ENCODE measurements at regions not wholly inside any gene's neighbourhood (a gene's known extent, or its start where the extent isn't known, plus 50 kb on each side); places are given as distances from the start of the nearest gene placed in this dataset.

DNA sequence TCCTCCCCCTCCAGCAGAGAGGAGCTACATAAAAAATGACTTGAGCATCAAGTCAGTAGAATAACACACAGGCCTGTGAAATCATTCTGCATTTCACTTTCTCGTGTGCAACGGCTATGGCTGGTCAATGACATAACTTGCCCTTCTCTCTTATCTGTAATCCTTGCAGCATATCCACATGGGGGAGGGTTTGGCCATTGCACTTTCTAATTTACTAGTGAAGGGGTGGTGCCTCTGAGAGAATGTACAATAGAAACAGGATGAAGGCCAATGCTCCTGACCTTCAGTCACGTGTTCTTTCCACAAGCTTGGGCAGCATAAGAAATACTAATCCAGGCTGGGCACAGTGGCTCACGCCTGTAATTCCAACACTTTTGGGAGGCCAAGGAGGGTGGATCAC, 641.0 kb upstream of the ARGLU1 start:
- TF ChIP-seq, protein P1, sequence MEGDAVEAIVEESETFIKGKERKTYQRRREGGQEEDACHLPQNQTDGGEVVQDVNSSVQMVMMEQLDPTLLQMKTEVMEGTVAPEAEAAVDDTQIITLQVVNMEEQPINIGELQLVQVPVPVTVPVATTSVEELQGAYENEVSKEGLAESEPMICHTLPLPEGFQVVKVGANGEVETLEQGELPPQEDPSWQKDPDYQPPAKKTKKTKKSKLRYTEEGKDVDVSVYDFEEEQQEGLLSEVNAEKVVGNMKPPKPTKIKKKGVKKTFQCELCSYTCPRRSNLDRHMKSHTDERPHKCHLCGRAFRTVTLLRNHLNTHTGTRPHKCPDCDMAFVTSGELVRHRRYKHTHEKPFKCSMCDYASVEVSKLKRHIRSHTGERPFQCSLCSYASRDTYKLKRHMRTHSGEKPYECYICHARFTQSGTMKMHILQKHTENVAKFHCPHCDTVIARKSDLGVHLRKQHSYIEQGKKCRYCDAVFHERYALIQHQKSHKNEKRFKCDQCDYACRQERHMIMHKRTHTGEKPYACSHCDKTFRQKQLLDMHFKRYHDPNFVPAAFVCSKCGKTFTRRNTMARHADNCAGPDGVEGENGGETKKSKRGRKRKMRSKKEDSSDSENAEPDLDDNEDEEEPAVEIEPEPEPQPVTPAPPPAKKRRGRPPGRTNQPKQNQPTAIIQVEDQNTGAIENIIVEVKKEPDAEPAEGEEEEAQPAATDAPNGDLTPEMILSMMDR (IDR thresholded peaks at IDR 0.05; ENCODE audit: poor library complexity, severe bottlenecking), result no peak
- TF ChIP-seq EP300 (conservative IDR thresholded peaks at IDR 0.05; ENCODE audit: poor library complexity, severe bottlenecking) (no peak), EZH2 (IDR thresholded peaks at IDR 0.05; ENCODE audit: borderline replicate concordance, insufficient read depth, low read length, poor library complexity, severe bottlenecking) (no peak), RAD21 (conservative IDR thresholded peaks at IDR 0.05) (no peak), POLR2AphosphoS5 (IDR thresholded peaks at IDR 0.05) (no peak), TAF1 (IDR thresholded peaks at IDR 0.05; ENCODE audit: low read depth) (no peak), MXI1 (conservative IDR thresholded peaks at IDR 0.05; ENCODE audit: poor library complexity, severe bottlenecking) (no peak)
- TF ChIP-seq, protein P2, sequence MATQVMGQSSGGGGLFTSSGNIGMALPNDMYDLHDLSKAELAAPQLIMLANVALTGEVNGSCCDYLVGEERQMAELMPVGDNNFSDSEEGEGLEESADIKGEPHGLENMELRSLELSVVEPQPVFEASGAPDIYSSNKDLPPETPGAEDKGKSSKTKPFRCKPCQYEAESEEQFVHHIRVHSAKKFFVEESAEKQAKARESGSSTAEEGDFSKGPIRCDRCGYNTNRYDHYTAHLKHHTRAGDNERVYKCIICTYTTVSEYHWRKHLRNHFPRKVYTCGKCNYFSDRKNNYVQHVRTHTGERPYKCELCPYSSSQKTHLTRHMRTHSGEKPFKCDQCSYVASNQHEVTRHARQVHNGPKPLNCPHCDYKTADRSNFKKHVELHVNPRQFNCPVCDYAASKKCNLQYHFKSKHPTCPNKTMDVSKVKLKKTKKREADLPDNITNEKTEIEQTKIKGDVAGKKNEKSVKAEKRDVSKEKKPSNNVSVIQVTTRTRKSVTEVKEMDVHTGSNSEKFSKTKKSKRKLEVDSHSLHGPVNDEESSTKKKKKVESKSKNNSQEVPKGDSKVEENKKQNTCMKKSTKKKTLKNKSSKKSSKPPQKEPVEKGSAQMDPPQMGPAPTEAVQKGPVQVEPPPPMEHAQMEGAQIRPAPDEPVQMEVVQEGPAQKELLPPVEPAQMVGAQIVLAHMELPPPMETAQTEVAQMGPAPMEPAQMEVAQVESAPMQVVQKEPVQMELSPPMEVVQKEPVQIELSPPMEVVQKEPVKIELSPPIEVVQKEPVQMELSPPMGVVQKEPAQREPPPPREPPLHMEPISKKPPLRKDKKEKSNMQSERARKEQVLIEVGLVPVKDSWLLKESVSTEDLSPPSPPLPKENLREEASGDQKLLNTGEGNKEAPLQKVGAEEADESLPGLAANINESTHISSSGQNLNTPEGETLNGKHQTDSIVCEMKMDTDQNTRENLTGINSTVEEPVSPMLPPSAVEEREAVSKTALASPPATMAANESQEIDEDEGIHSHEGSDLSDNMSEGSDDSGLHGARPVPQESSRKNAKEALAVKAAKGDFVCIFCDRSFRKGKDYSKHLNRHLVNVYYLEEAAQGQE (IDR thresholded peaks at IDR 0.05; ENCODE audit: borderline replicate concordance), result no peak

All from neural cell (in vitro differentiated cells).